Right lobe of liver (tissue), 4 donors: ENCODE measurements at regions not wholly inside any gene's neighbourhood (a gene's known extent, or its start where the extent isn't known, plus 50 kb on each side); places are given as distances from the start of the nearest gene placed in this dataset.

Experiments
- CTCF ChIP-seq, 4 donors: fragments of 200-600 bp in 3 of 4; fragments of 450-650 bp in 1 of 4; IDR thresholded peaks; one replicate each; pipeline versions ENCODE4 v1.5.1 to v1.8.0; 2016 to 2022; ENCODE audit warnings: antibody characterized with exemption in 4 of 4, mild to moderate bottlenecking in 2 of 4
- POLR2A ChIP-seq: fragments of 450-650 bp; IDR thresholded peaks from one replicate; pipeline ENCODE4 v1.6.1; 2017; ENCODE audit warnings: antibody characterized with exemption, mild to moderate bottlenecking
- donor health status: DM: no; HTN: no; CAD: no.
- donor health status: DM: no; HTN: no; CAD: no.
- donor health status: DM: no; HTN: yes; CAD: no.

GRCh38 chr4:124945422-124945821 lies 232.9 kb upstream of the ANKRD50 start:
- TF ChIP-seq POLR2A (no peak), CTCF (IDR thresholded peaks at IDR 0.05) (no peak)
